WI38 (cell line): ENCODE measurements at regions not wholly inside any gene's neighbourhood (a gene's known extent, or its start where the extent isn't known, plus 50 kb on each side); places are given as distances from the start of the nearest gene placed in this dataset.

Experiments used
- H3K4me3 ChIP-seq: 2 replicates; pipeline ENCODE4 v1.5.1; 2011; ENCODE audit warnings: low read depth, mild to moderate bottlenecking, control low read depth, low read length
- CTCF ChIP-seq: IDR thresholded peaks from 2 replicates; pipeline ENCODE4 v1.5.1; 2012; ENCODE audit warnings: low read depth, mild to moderate bottlenecking, control low read depth, low read length

- no peak overlapping the region for H3K4me3 ChIP-seq
- no peak for TF ChIP-seq CTCF
Measured at GRCh38 chr12:78530100-78530765, 334.3 kb upstream of the SYT1 start.

GRCh38 chr12:78531831-78532458 is 332.6 kb upstream of the SYT1 start:
- TF ChIP-seq CTCF = no peak
- H3K4me3 ChIP-seq = no peak overlapping the region

- H3K4me3 ChIP-seq = no peak overlapping the region
- no peak for TF ChIP-seq CTCF
Measured at GRCh38 chr12:78534311-78534710, 330.3 kb upstream of the SYT1 start.

GRCh38 chr12:78540606-78541336 is 323.8 kb upstream of the SYT1 start:
- no peak overlapping the region for H3K4me3 ChIP-seq
- TF ChIP-seq CTCF = no peak

- no peak overlapping the region for H3K4me3 ChIP-seq
- TF ChIP-seq CTCF = no peak
Measured at GRCh38 chr12:78550831-78551230, 313.7 kb upstream of the SYT1 start.

GRCh38 chr12:78555802-78556201 is 308.8 kb upstream of the SYT1 start:
- no peak overlapping the region for H3K4me3 ChIP-seq
- TF ChIP-seq CTCF = no peak

- no peak for TF ChIP-seq CTCF
- H3K4me3 ChIP-seq = no peak overlapping the region
Measured at GRCh38 chr12:78556651-78557050, 307.9 kb upstream of the SYT1 start.
